Vagina (tissue), 2 donors: ENCODE measurements at regions not wholly inside any gene's neighbourhood (a gene's known extent, or its start where the extent isn't known, plus 50 kb on each side); places are given as distances from the start of the nearest gene placed in this dataset.

Experiments used
- CTCF ChIP-seq, 3 experiments: fragments of 450-650 bp in 2 of 3; fragments of 200-600 bp in 1 of 3; sonication (generic) in 1 of 3; IDR thresholded peaks; one replicate each; pipeline ENCODE4 v1.5.1; 2017 to 2019; ENCODE audit warnings: antibody characterized with exemption in 3 of 3, mild to moderate bottlenecking in 2 of 3, moderate library complexity in 2 of 3
- POLR2A ChIP-seq, 2 donors: fragments of 450-650 bp; IDR thresholded peaks; one replicate each; pipeline ENCODE4 v1.6.1; 2017; ENCODE audit warnings: antibody characterized with exemption in 2 of 2, mild to moderate bottlenecking in 2 of 2, moderate library complexity in 2 of 2
- POLR2AphosphoS5 ChIP-seq, 2 donors: sonication (generic); formaldehyde crosslinking; IDR thresholded peaks; one replicate each; pipeline ENCODE4 v1.9.0; 2017; ENCODE audit warnings: antibody characterized with exemption in 2 of 2, mild to moderate bottlenecking in 2 of 2, low read depth in 1 of 2; ENCODE audit not compliant: insufficient read depth in 1 of 2

GRCh38 chr5:122602700-122603099, 172.2 kb upstream of the SNX2 start:
- TF ChIP-seq CTCF (IDR thresholded peaks at IDR 0.05) (no peak), POLR2A (IDR thresholded peaks at IDR 0.05) (no peak), POLR2AphosphoS5 (IDR thresholded peaks at IDR 0.05; ENCODE audit: insufficient read depth in 1 of 2, low read depth in 1 of 2) (no peak)
